ENCODE measurements at regions not wholly inside any gene's neighbourhood (a gene's known extent, or its start where the extent isn't known, plus 50 kb on each side); places are given as distances from the start of the nearest gene placed in this dataset.

DNA sequence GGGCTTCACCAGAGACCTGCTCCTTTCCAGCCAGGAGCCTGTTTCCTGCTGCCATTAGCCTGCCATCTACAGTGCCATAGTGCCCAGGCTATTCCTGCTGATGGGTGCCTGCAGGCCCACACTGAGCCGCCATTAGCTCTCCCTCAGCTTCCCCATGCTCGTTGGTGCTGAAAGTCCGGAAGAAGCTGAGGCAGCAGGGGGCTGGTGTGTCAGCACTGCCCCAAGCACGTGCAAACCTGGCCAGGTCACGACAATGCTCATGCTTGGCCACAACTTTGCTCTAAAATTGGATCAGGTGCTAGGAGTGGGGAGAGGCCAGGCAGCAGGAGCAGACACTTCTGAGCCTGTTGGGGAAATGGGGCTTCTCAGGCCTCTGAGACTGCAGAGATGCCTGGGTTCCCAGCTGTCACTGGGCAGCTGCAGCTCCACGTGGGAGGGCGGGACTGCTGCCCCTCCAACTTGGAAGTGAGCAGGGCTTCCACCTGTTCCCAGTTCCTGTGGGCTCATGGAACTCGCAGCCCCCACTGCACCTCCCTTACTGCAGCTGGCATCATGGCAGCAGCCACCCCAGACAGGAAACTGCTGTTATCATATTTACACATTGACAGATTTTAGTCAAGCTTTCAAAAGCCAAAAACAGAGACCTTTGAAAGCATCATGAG lies 913.9 kb downstream of the FSTL5 start:
- Histone ChIP-seq H2BK5ac (ENCODE audit: low read length) (no peak overlapping the region), H4K5ac (ENCODE audit: low read length) (no peak overlapping the region), H3K18ac (ENCODE audit: low read length) (no peak overlapping the region), H4K8ac (ENCODE audit: low read depth, low read length) (no peak overlapping the region), H3K4me3 (ENCODE audit: low read length) (no peak overlapping the region), H3K4ac (ENCODE audit: low read depth, low read length) (no peak overlapping the region), H2BK120ac (ENCODE audit: low read depth, low read length) (no peak overlapping the region), H3K4me1 (ENCODE audit: control insufficient read depth, low read depth, low read length) (no peaks in the 10 kb centered on the region), H3K79me2 (ENCODE audit: control insufficient read depth, insufficient read depth, low read length) (no peaks in the 10 kb centered on the region), H3K23ac (ENCODE audit: low read length) (no peak overlapping the region), H3K27me3 (ENCODE audit: insufficient read depth, low read length, poor library complexity) (no peaks in the 10 kb centered on the region), H2AK5ac (ENCODE audit: low read length) (no peak overlapping the region), H3K36me3 (ENCODE audit: control insufficient read depth, insufficient read depth, low read length) (no peaks in the 10 kb centered on the region), H3K4me2 (ENCODE audit: low read length) (no peak overlapping the region), H3K9ac (ENCODE audit: low read length) (no peak overlapping the region), H2BK15ac (replicated peaks; ENCODE audit: low read depth) (no peak overlapping the region), H3K56ac (ENCODE audit: low read length) (no peak overlapping the region), H3K27ac (ENCODE audit: low read depth, low read length) (no peak overlapping the region), H3K79me1 (ENCODE audit: low read length) (no peaks in the 10 kb centered on the region)
- no peak for DNase-seq
- no CpG with 5 or more reads among the region's 8 CpGs for WGBS (ENCODE audit: extremely low coverage, insufficient coverage, low lambda C conversion rate)

DNA sequence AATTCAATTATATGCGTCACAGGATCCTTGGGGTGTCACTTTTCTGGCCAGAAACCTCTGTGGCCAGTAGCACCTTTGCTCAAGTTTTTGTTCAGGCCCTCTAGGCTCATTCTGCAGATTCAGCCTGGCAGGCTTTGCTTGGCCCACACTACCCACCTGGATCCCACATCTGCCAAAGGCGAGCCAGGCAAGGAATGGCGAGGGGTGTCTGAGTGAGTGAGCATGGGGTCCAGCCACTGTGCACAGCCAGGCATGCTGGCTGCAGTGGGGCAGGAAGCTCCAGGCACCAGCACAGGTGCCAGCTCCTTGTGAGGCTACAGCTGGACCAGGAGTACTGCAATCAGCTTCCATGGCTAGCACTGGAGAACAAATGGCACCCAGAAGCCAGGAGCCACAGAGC lies 914.9 kb downstream of the FSTL5 start:
- no CpG with 5 or more reads among the region's 3 CpGs for WGBS (ENCODE audit: extremely low coverage, insufficient coverage, low lambda C conversion rate)
- Histone ChIP-seq H3K4ac (ENCODE audit: low read depth, low read length) (no peak overlapping the region), H3K4me2 (ENCODE audit: low read length) (no peak overlapping the region), H4K5ac (ENCODE audit: low read length) (no peak overlapping the region), H3K36me3 (ENCODE audit: control insufficient read depth, insufficient read depth, low read length) (no peaks in the 10 kb centered on the region), H4K8ac (ENCODE audit: low read depth, low read length) (no peak overlapping the region), H3K4me1 (ENCODE audit: control insufficient read depth, low read depth, low read length) (no peaks in the 10 kb centered on the region), H3K18ac (ENCODE audit: low read length) (no peak overlapping the region), H2AK5ac (ENCODE audit: low read length) (no peak overlapping the region), H3K27me3 (ENCODE audit: insufficient read depth, low read length, poor library complexity) (no peaks in the 10 kb centered on the region), H3K4me3 (ENCODE audit: low read length) (no peak overlapping the region), H3K79me1 (ENCODE audit: low read length) (no peaks in the 10 kb centered on the region), H2BK120ac (ENCODE audit: low read depth, low read length) (no peak overlapping the region), H3K56ac (ENCODE audit: low read length) (no peak overlapping the region), H3K9ac (ENCODE audit: low read length) (no peak overlapping the region), H3K27ac (ENCODE audit: low read depth, low read length) (no peak overlapping the region), H2BK15ac (replicated peaks; ENCODE audit: low read depth) (no peak overlapping the region), H3K23ac (ENCODE audit: low read length) (no peak overlapping the region), H3K79me2 (ENCODE audit: control insufficient read depth, insufficient read depth, low read length) (no peaks in the 10 kb centered on the region), H2BK5ac (ENCODE audit: low read length) (no peak overlapping the region)
- no peak for DNase-seq

DNA sequence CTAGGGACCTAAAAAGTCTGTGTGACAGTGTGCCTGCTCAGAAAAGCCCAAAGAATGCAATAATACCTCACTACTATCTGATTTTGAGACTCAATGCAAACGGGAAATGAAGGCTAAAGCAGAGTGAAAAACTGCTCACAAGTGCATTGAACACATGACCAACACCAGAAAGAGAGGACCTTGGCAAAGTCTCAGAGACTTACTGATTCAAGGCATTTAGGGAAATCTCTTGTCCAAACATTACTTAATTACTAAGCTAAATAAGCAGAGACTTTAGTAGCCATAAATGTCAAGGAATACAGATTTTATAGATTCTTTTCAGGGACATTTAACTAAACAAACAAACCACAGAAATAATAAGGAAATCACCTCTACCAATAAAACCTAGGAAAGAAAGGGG lies 916.0 kb downstream of the FSTL5 start:
- Histone ChIP-seq H3K4me3 (ENCODE audit: low read length) (no peak overlapping the region), H3K4me1 (ENCODE audit: control insufficient read depth, low read depth, low read length) (no peaks in the 10 kb centered on the region), H3K9ac (ENCODE audit: low read length) (no peak overlapping the region), H2BK5ac (ENCODE audit: low read length) (no peak overlapping the region), H3K56ac (ENCODE audit: low read length) (no peak overlapping the region), H3K18ac (ENCODE audit: low read length) (no peak overlapping the region), H4K8ac (ENCODE audit: low read depth, low read length) (no peak overlapping the region), H3K27ac (ENCODE audit: low read depth, low read length) (no peak overlapping the region), H3K23ac (ENCODE audit: low read length) (no peak overlapping the region), H3K4ac (ENCODE audit: low read depth, low read length) (no peak overlapping the region), H3K79me2 (ENCODE audit: control insufficient read depth, insufficient read depth, low read length) (no peaks in the 10 kb centered on the region), H3K79me1 (ENCODE audit: low read length) (no peaks in the 10 kb centered on the region), H4K5ac (ENCODE audit: low read length) (no peak overlapping the region), H3K27me3 (ENCODE audit: insufficient read depth, low read length, poor library complexity) (no peaks in the 10 kb centered on the region), H2BK120ac (ENCODE audit: low read depth, low read length) (no peak overlapping the region), H3K4me2 (ENCODE audit: low read length) (no peak overlapping the region), H2BK15ac (replicated peaks; ENCODE audit: low read depth) (no peak overlapping the region), H3K36me3 (ENCODE audit: control insufficient read depth, insufficient read depth, low read length) (no peaks in the 10 kb centered on the region), H2AK5ac (ENCODE audit: low read length) (no peak overlapping the region)
- WGBS (ENCODE audit: extremely low coverage, insufficient coverage, low lambda C conversion rate), result no CpG with 5 or more reads among the region's 1 CpG
- DNase-seq, result no peak

DNA sequence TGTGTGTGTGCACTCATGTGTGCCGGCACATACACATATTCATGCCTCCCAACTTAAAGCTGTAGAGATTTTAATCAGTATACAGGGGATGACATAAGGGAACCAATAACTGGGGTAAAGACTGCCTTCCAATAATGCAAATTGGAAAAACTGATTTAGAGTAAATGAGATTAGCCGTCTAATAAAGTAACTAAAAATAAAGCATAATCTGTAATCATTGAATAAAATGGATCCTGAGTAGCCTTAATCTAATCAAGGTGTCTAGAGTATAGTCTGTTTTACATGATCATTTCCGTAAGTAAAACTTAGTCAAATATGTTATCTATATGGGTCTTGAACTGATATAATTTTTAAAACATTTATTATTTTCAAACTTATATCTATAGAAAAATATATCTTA lies 925.8 kb downstream of the FSTL5 start:
- Histone ChIP-seq H3K23ac (ENCODE audit: low read length) (no peak overlapping the region), H3K4me3 (ENCODE audit: low read length) (no peak overlapping the region), H3K4me1 (ENCODE audit: control insufficient read depth, low read depth, low read length) (no peaks in the 10 kb centered on the region), H4K5ac (ENCODE audit: low read length) (no peak overlapping the region), H3K9ac (ENCODE audit: low read length) (no peak overlapping the region), H4K8ac (ENCODE audit: low read depth, low read length) (no peak overlapping the region), H2AK5ac (ENCODE audit: low read length) (no peak overlapping the region), H3K18ac (ENCODE audit: low read length) (no peak overlapping the region), H3K4me2 (ENCODE audit: low read length) (no peak overlapping the region), H2BK15ac (replicated peaks; ENCODE audit: low read depth) (no peak overlapping the region), H2BK5ac (ENCODE audit: low read length) (no peak overlapping the region), H3K27ac (ENCODE audit: low read depth, low read length) (no peak overlapping the region), H3K79me2 (ENCODE audit: control insufficient read depth, insufficient read depth, low read length) (no peaks in the 10 kb centered on the region), H3K79me1 (ENCODE audit: low read length) (no peaks in the 10 kb centered on the region), H3K4ac (ENCODE audit: low read depth, low read length) (no peak overlapping the region), H3K27me3 (ENCODE audit: insufficient read depth, low read length, poor library complexity) (no peaks in the 10 kb centered on the region), H3K56ac (ENCODE audit: low read length) (no peak overlapping the region), H3K36me3 (ENCODE audit: control insufficient read depth, insufficient read depth, low read length) (no peaks in the 10 kb centered on the region), H2BK120ac (ENCODE audit: low read depth, low read length) (no peak overlapping the region)
- DNase-seq, result no peak
- no CpG with 5 or more reads among the region's 3 CpGs for WGBS (ENCODE audit: extremely low coverage, insufficient coverage, low lambda C conversion rate)

DNA sequence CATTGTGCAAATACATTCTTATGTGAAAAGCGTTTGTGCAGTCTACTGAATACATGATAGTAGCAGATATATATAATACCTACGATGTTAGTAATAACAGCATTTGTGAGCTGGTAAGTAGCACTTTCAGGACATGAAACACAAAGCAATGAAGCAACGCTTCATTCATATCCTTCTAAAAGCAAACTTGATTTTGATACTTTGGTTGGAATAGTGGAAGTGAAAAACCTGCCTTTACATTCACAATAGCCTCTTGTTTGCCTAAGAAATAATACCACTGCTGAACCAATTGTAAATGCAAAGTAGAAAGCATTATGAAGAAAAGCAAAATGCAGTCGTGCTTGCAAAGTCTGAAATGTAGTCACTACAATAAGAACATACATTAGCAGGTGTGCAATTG lies 926.3 kb downstream of the FSTL5 start:
- H4K8ac ChIP-seq (ENCODE audit: low read depth, low read length), result no peak overlapping the region
- DNase-seq, result no peak
- no peaks in the 10 kb centered on the region for H3K79me2 ChIP-seq (ENCODE audit: control insufficient read depth, insufficient read depth, low read length)
- H3K27me3 ChIP-seq (ENCODE audit: insufficient read depth, low read length, poor library complexity), result no peaks in the 10 kb centered on the region
- no peaks in the 10 kb centered on the region for H3K36me3 ChIP-seq (ENCODE audit: control insufficient read depth, insufficient read depth, low read length)
- no peak overlapping the region for H2BK5ac ChIP-seq (ENCODE audit: low read length)
- H3K4me1 ChIP-seq (ENCODE audit: control insufficient read depth, low read depth, low read length), result no peaks in the 10 kb centered on the region
- H2BK120ac ChIP-seq (ENCODE audit: low read depth, low read length), result no peak overlapping the region
- H4K5ac ChIP-seq (ENCODE audit: low read length), result no peak overlapping the region
- H2AK5ac ChIP-seq (ENCODE audit: low read length), result no peak overlapping the region
- H3K79me1 ChIP-seq (ENCODE audit: low read length), result no peaks in the 10 kb centered on the region
- no peak overlapping the region for H3K56ac ChIP-seq (ENCODE audit: low read length)
- H3K4ac ChIP-seq (ENCODE audit: low read depth, low read length), result no peak overlapping the region
- no peak overlapping the region for H3K9ac ChIP-seq (ENCODE audit: low read length)
- no peak overlapping the region for H2BK15ac ChIP-seq (replicated peaks; ENCODE audit: low read depth)
- H3K4me2 ChIP-seq (ENCODE audit: low read length), result no peak overlapping the region
- H3K27ac ChIP-seq (ENCODE audit: low read depth, low read length), result no peak overlapping the region
- no peak overlapping the region for H3K18ac ChIP-seq (ENCODE audit: low read length)
- no peak overlapping the region for H3K4me3 ChIP-seq (ENCODE audit: low read length)
- H3K23ac ChIP-seq (ENCODE audit: low read length), result no peak overlapping the region
- WGBS (ENCODE audit: extremely low coverage, insufficient coverage, low lambda C conversion rate), result no CpG with 5 or more reads among the region's 4 CpGs

DNA sequence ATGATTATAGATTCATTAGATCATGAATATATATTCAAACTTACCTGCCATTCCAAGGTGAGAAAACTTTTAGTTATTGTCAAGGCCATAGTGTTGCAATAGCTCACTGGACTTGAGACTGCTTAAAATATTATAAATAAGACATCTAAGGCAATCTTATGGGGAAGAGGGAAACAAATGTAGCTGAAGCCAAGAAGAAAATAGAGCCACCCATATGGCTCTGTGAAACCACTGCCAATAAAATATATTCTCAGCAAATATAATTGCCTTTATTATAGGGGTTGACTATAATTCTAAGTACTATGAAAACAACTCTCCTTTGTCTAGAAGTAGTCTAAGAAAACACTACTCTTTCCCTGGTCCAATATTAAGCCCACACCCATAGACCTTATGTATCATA lies 938.5 kb downstream of the FSTL5 start:
- Histone ChIP-seq H3K4me2 (ENCODE audit: low read length) (no peak overlapping the region), H3K27me3 (ENCODE audit: insufficient read depth, low read length, poor library complexity) (no peaks in the 10 kb centered on the region), H2BK15ac (replicated peaks; ENCODE audit: low read depth) (no peak overlapping the region), H2BK5ac (ENCODE audit: low read length) (no peak overlapping the region), H3K56ac (ENCODE audit: low read length) (no peak overlapping the region), H3K4me1 (ENCODE audit: control insufficient read depth, low read depth, low read length) (no peaks in the 10 kb centered on the region), H3K79me2 (ENCODE audit: control insufficient read depth, insufficient read depth, low read length) (no peaks in the 10 kb centered on the region), H3K27ac (ENCODE audit: low read depth, low read length) (no peak overlapping the region), H2BK120ac (ENCODE audit: low read depth, low read length) (no peak overlapping the region), H3K79me1 (ENCODE audit: low read length) (no peaks in the 10 kb centered on the region), H3K36me3 (ENCODE audit: control insufficient read depth, insufficient read depth, low read length) (no peaks in the 10 kb centered on the region), H3K4me3 (ENCODE audit: low read length) (no peak overlapping the region), H2AK5ac (ENCODE audit: low read length) (no peak overlapping the region), H4K5ac (ENCODE audit: low read length) (no peak overlapping the region), H3K4ac (ENCODE audit: low read depth, low read length) (no peak overlapping the region), H3K23ac (ENCODE audit: low read length) (no peak overlapping the region), H3K9ac (ENCODE audit: low read length) (no peak overlapping the region), H4K8ac (ENCODE audit: low read depth, low read length) (no peak overlapping the region), H3K18ac (ENCODE audit: low read length) (no peak overlapping the region)
- no peak for DNase-seq

All from mesendoderm (in vitro differentiated cells).